ENCODE measurements at regions not wholly inside any gene's neighbourhood (a gene's known extent, or its start where the extent isn't known, plus 50 kb on each side); places are given as distances from the start of the nearest gene placed in this dataset.

GRCh38 chr3:166257715-166258114, 420.5 kb upstream of the BCHE start:
- TF ChIP-seq CTCF (IDR thresholded peaks at IDR 0.05; ENCODE audit: low read depth, low read length) = no peak
- DNase-seq (ENCODE audit: extremely low read depth, low read depth) = no peak

- no peak for DNase-seq (ENCODE audit: extremely low read depth, low read depth)
- TF ChIP-seq CTCF (IDR thresholded peaks at IDR 0.05; ENCODE audit: low read depth, low read length) = no peak
These were observed 411.6 kb upstream of the BCHE start for GRCh38 chr3:166248784-166249183.

- TF ChIP-seq CTCF (IDR thresholded peaks at IDR 0.05; ENCODE audit: low read depth, low read length) = no peak
- no peak for DNase-seq (ENCODE audit: extremely low read depth, low read depth)
These were observed 406.3 kb upstream of the BCHE start for GRCh38 chr3:166243511-166243910.

GRCh38 chr3:166223120-166223519, 385.9 kb upstream of the BCHE start:
- TF ChIP-seq CTCF (IDR thresholded peaks at IDR 0.05; ENCODE audit: low read depth, low read length) = no peak
- no peak for DNase-seq (ENCODE audit: extremely low read depth, low read depth)

GRCh38 chr3:166211451-166211850, 374.2 kb upstream of the BCHE start:
- no peak for TF ChIP-seq CTCF (IDR thresholded peaks at IDR 0.05; ENCODE audit: low read depth, low read length)
- no peak for DNase-seq (ENCODE audit: extremely low read depth, low read depth)

- no peak for DNase-seq (ENCODE audit: extremely low read depth, low read depth)
- TF ChIP-seq CTCF (IDR thresholded peaks at IDR 0.05; ENCODE audit: low read depth, low read length) = no peak
These were observed 372.5 kb upstream of the BCHE start for GRCh38 chr3:166209701-166210100.

GRCh38 chr3:166205158-166205557, 367.9 kb upstream of the BCHE start:
- DNase-seq (ENCODE audit: extremely low read depth, low read depth) = no peak
- no peak for TF ChIP-seq CTCF (IDR thresholded peaks at IDR 0.05; ENCODE audit: low read depth, low read length)
